Kidney tubule cell (primary cell): ENCODE measurements at regions not wholly inside any gene's neighbourhood (a gene's known extent, or its start where the extent isn't known, plus 50 kb on each side); places are given as distances from the start of the nearest gene placed in this dataset.

ENCODE experiments used
- DNase-seq: peaks from one replicate; pipeline ENCODE4 v3.0.0-alpha.2; 2018; ENCODE audit warnings: low spot score

DNA sequence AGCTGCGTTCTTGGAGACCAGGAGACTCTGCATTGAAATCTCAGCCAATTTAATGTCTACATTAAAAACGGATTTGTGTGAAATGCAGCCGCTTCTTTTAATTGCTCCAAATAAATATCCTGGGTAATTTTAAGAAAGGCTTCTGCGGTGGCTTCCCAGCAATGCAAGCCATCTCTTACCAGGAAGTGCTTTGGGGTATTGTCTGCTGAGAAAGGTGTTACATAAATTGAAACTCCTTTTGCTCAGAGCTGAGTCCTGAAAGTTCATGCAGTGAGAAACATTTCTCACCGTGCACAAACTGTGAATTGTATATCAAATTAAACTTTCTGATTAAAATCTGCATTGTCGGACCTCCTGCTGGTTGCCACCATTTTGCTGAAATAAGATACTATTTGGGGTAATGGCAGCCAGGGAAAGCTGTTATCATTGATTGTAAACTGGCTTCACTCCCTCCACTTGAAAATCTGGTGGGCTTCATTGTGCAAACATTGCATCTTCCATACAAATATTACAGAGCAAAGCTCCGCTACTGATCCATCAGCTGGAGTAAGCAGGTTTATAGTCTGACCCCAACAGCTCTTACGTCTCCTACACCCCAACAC lies 59.5 kb downstream of the ZIC5 start:
- DNase-seq, result no peak

DNA sequence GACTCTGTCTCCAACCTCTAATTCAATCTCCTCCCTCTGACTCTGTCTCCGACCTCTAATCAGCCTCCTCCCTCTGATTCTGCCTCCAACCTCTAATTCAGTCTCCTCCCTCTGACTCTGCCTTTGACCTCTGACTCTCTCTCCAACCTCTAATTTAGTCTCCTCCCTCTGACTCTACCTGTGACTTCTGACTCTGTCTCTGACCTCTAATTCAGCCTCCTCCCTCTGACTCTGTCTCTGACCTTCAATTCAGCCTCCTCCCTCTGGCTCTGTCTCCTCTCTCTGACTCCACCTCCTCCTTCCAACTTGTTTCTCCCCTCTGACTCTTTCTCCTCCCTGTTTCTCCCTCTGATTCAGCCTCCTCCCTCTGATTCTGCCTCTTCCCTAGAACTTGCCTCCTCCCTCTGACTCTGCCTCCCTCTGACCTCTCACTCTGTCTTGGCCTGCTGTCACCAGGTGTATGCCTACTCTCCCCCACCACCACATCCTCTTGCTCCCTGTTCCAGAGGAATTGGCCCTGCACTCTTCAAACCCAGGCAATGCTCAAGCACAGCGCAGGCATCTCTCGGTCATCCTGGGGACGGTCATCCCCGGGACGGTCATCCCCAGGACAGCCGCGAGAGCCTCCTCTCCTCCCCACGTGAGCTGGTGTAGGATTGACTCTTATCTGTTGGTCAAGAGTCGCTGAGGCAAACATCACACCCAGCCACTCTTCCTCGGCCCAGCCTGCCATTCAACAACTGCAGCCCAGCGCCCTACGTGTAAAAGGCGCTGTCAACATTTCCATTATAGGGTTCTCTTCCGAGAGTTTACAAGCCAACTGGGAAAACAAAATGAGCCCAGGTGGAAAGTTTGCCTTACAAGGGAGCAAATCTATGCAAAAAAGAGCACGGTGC lies 60.2 kb downstream of the ZIC5 start:
- DNase-seq, result no peak

DNA sequence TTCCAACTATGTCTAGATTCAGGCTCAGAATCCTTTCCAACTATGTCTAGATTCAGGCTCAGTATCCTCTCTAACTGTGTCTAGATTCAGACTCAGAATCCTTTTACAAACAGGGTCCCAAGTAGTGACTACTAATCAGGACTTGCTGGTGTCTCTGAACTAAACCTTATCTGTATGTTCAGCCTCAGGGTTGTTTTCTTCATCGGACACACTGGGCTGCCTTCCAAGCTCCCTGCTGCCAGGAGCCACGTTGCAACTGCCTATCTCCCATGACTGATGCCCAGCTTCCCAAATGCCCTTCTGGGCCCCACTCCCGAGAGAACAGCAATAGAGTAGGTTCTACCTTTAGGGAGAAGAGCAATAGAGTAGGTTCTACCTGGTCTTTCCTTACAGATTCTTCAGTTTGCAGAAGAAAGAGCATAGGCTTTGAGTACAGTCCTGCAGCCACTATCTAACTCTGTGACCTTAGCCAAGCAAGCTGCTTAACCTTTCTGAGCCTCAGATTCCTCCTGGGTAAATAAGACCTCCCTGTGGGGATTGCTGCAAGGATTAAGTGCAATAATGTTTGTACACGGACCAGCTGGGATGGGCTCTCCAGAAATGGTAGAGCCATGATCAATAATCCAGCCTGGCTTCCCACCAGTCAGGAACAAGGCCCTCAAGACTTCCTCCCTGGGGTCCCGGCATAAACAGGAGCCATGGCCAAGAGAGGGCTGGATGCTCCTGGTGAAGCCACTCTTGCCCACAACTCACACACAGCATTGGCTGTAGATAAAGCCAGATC lies 61.5 kb downstream of the ZIC5 start:
- no peak for DNase-seq

DNA sequence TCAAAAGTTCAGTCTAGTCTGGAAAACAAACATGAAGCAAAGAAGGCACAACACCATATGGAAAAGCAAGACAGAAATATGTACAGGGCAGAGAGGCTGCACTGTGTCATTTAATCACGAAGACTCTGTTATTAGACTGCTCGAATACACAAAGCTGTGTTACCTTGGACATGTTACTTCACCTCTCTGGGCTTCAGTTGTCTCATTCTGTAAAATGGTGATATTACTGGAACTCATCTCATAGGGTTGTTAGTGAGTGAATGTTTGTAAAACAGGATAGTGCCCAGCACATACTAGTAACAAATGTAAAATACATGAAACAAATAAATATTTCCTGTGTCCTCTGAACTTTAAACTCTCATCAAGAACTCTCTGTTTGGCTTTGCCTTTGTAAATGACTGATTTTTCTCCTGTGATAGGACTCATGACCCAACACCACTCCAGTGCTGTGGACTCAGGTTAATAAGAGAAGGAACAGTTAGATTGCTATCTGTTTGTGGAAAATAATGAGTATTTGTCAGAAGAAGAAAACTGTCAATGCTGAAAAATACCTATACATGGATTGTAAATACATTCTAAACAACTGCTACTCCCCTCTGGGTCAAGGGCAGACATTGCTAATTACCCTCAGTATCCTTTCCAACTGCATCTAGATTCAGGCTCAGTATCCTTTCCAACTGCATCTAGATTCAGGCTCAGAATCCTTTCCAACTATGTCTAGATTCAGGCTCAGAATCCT lies 62.3 kb downstream of the ZIC5 start:
- DNase-seq, result no peak

DNA sequence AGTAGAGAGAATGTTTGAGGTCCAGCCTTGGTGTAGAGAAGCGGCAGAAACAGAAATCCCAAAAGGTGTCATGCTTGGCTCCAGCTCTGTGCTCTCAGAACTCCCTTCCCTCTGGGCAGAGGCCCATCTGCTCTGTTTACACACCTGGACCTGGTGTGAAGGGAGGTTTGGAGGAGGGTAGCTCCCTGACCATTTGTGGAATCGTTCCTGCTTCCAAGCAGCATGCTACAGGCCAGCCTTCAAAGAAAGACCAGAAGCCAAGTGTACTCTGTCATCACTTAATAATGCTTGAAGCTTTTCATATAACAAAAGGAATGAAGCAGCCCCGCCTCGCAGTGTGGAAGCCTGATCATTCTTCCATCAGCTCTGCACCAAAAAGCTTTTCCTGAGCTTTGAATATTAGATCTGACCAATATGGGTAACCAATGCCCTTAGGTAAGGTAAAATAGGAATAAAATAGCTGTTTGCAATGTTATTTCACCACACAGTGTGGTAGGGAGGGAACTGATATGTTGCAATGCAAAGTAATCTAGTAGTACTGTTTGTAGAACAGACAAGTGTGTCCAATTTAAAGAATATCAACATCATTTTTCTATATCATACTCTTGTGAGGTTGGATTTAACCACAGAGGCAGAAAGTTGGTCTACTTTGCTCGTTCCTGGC lies 63.3 kb downstream of the ZIC5 start:
- DNase-seq, result no peak

DNA sequence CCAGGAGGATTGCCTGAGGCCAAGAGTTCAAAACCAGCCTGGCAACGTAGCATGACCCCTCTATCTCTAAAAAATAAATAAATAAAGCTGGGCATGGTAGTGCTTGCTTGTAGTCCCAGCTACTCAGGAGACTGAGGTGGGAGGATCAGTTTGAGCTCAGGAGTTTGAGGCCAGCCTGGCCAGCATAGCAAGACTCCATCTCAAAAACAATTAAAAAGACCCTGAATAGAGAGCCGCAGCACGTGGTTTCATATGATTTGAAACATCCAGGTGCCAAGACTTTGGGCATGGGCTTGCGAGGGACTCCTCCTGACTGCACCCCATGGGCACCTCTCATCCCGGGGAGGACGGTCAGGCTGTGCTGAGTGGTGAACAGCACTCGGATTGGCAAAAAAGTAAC lies 63.9 kb downstream of the ZIC5 start:
- no peak for DNase-seq

DNA sequence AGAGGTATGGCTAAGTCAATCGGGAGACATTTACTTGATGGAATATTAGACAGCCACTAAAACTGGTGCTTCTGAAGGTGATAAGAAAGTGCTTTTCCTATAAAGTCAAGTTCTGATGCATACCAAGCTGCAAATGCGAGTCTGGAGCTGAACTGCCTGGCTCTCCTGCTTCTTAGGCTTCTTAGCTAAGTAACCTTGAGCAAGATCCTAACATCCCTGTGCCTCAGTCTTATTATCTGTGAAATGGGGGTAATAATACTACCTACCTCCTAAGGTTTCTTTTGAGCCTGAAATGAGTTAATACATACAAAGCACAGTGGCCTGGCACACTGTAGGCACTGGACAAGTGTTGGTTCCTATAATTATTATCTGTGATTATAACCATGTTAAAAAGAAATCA lies 64.5 kb downstream of the ZIC5 start:
- no peak for DNase-seq

DNA sequence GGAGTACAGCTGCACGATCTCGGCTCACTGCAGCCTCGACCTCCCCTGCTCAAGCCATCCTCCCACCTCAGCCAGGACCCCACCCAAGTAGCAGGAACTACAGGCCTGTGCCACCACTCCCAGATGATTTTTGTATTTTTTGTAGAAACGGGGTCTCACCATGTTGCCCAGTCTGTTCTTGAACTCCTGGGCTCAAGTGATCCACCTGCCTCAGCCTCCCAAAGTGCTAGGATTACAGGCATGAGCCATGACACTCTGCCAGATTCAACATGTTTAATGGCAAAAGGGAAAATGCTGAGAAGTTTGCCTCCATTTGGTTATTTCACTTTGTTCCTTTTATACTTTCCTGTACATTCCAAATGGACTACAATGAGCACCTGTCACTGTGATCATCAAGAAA lies 65.8 kb downstream of the ZIC5 start:
- DNase-seq, result no peak

DNA sequence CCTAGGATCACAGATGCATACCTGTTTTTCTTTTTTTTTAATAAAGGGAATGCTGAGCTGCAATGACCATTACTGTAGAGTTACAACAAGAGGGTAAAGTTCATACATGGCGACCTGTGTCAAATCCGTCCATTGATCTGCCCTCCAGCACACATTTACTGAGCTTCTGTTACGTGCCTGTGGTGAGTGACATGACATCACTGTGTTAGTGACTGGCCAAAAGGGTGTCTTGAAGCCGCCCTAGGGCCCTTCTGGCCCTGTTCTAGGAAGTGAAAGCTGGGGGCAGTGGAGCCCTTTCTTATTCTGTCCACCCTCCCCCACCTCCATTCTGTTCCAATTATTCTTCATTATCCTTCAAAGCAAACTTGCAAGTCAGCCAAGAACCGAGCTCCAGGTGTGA lies 66.3 kb downstream of the ZIC5 start:
- no peak for DNase-seq

DNA sequence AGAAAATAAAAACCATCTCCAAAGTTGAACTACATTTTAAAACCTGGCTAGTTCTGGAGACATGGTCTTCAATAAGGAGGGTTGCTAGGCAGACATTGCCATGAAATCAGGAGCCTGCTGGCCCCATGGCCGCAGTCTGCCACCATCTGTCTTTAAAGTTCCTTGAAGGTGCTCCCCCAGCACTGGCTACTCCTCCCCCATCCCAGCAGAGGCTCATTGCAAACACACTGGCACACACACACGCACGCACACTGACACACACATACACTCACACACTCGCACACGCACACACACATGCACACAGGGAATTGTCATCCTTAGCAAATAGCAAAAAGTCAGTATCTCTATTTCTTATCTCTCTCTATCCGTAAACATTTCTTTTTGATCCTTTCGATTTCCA lies 68.4 kb downstream of the ZIC5 start:
- DNase-seq, result no peak

DNA sequence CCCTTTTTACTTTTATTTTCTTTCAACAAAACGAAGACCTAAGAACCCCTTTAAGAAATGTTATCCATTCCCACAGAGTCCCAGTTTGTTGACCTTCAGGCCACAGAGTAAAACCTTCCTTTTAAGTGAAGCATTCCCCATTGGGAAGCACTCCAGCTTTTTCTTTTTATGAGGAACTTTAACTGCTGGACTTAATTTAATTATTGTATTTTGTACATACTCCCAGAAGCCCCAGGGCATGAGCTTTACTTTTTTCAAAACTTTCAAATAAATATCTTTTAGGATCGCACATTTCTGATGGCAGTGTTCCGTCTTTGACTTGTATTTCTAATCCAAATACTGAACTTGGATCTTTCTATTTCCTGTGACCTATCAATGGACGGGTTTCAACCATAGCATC lies 68.9 kb downstream of the ZIC5 start:
- no peak for DNase-seq

DNA sequence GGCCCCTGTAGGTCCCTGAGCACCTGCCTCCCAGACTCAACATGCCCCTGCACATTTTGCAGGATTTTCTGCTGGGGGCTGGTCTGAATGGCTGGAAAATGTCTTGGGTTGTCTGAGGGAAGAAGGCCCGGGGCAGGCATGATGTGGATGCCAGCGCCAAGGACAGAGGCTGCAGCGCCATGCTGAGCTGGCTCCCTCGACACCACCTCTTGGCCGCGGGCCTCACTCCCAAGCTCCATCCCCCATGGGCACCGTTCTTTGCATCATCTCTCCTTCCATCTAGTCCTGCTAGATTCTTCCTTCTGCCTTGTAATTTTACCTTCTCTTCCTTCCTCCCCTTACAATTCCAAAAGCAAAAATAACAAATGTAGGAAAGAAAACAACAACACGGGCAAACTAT lies 70.6 kb downstream of the ZIC5 start:
- no peak for DNase-seq

DNA sequence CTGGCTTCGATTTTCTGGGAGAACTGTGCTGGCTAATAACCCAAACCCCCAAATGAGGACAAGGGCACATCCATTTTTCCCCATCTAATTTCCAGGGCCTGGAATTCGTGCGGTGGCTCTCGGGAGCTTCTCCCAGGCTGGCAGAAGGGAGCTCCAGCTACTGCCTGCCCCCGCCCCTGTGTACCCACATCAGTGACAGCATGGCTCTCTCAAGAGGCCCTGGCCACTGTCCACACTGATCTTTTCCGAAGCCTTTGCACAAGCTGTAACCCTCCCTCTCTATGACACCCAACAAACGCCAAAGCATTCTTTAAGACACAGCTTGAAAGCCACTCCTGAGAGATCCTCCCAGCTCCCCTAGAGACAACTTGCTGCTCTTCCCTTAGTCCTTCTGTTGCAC lies 73.1 kb downstream of the ZIC5 start:
- DNase-seq, result no peak

DNA sequence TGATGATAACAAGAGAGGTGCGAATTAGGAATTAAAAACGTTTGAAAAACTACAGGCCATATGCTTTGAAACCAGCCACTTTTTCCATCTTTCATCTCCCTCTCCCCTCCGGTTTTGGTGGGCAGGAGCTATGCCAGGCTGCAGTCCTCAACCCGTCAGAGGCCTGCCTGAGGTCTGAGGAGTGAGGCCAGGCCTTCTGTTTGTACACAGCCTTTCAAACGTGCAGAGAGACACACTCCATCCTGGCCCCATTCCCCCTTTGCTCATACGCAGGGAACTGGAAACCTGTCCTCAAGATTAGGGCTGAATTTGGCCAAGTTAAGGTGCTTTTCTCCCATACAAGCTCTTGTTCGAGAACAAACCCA lies 74.5 kb downstream of the ZIC5 start:
- DNase-seq, result no peak

DNA sequence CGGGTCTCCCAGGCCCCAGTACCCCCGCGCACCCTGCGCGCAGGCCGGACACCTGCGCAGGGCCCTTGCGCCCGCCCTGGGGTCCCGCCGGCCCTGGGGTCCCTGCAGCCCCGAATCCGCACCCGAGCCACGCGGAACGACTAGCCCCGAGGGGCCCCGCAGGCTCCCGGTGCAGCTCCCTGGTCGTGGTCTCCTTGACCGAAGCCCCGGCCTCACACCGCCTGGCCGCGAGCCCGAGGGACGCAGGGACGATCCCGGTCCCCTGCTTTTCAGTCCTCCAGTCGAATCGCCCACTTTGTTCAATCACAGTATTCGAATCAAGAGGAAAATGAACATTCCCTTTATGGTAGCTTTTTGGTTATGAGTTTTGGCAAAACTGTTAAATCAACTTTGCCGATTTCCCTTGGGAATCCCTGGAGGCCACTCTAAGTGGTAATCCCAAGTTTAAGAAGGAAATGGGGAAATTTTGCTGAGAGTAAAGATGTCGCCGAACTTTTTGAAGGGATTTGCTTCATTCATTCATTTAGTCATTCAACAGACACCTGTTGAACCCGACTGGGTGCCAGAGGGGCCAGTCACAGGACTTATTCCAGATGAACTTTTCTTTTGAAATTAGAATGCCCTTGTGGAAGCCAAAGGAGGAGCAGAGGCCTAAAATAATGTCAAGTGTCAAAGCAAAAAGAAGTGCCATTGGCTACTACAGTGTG lies 75.0 kb downstream of the ZIC5 start:
- no peak for DNase-seq

DNA sequence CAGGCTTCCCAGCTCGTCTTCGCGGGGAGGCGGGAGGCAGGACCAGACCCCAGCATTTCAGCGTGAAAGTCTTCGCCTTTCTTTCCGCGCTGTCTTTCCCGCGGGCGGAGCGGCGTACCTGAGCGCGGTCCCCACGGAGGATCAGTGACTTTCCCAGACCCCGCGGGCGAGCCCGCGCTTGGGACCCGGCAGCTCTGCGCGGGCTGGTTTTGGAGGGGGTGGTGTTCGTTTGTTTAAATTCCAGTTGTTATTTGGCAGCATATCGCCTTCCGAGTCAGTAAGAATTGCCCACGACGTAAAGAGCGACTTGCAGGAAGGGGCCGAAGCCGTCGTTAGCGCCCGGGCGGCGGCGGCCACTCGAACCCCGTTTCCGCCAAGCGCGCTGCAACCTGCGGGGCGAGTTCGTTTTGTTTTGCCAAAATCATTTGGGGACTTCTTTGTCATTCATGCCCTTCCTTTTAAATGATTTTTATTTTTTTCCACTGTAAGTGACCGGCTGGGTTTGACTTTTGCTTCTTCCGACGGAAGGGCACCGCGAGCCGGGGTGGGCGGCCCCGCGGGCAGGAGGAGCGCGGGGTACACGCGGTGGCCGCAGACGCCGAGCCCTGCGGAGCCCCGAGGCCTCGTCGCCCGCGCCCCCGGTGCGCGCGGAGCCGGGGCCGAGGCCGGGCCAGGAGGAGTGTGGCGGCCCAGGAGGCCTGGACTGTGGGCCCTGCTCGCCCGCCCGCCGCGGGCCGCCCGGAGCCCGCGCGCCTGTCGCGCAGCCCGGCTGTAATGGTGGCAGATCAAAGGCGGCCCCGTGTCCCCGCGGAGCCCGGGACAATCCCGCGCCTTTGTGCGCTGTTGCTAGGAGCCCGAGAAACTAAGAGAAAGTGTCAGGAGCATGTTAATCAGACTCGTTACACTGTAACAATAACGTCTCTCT lies 75.9 kb downstream of the ZIC5 start:
- no peak for DNase-seq

DNA sequence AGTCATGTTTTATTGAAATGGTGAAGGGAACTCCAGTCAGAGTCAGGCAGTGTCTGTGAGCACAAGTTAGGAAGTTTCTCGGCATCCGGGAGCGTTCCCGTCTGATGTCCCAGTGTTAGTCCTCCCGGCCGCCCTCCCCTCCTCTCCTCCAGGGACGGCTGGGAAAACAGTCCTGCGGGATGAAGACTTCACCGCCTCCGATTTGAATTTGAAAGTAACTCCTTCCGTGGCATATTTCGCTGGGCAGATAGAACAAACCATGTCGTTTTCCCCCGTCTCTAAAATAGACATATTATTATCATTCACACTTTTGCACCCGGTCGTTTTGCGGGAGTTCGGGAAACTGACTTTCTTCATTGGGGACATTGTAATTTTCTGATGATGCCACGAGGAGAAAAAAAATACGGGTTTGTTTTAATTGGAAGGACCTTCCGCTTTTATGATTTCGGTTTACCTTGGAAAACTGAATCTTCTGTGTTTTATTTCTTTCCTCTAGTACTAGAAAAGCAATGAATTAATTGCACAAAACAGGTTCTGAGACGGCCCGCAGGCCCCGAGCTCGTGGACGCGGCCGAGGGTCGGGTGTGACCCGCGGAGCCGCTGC lies 76.6 kb downstream of the ZIC5 start:
- DNase-seq, result no peak

DNA sequence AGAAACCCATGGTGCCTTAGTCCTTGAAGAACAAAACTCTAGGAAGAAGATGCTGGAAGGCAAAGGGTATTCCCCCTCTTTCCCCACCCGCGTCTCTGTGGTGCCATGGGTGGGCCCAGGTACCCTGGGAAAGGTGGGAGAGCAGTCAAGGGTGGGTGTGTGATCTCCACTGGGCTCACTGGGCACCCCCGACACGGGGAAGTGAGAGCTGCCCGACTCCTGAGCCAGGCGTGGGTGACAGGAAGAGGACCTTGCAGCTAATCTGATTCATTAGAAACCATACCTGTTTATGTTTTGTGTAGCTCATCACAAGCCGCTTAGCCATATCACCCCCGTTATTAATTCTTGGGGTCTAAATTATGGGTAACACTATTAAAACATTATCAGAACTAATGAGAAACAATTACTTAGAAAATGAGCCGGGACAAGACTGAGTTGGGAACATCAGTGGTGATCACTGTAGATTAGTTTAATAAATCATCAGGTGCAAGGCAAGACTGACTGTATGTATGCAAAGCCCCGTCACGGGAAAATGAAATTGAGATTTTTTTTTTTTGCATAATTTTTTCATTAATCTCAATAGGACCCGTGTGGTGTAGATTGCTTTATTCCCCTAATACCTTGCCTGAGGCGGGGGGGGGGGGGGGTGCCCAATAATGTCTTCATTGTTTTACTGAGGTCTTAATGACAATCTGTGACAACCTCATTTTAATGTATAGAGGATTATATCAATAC lies 77.3 kb downstream of the ZIC5 start:
- no peak for DNase-seq

DNA sequence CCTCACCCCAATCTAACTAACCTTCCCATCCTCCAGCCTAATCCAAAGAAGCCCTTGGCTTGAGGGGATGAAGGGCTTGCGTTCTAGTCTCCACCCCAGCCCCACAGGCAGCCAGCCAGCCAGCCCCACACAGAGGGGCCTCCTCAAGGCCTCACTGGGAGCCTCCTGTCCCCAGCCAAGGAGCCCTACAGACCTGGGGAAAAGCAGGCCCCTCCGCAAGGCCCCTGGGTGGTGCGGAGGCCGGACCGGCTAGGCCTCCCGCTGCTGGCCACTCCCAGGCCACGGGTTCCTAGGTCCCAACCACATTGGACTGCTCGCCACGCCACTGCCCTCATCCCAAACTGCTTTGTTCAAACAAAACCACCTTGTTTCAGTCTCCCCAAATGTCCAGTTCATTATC lies 78.0 kb downstream of the ZIC5 start:
- DNase-seq, result no peak
